C4-2B (cell line): ENCODE measurements at regions not wholly inside any gene's neighbourhood (a gene's known extent, or its start where the extent isn't known, plus 50 kb on each side); places are given as distances from the start of the nearest gene placed in this dataset.

Experiments
- H3K27ac ChIP-seq: fragments of 450-650 bp; 2 replicates; pipeline ENCODE4 v1.5.1; 2017
- CTCF ChIP-seq: fragments of 450-650 bp; conservative IDR thresholded peaks from 2 replicates; pipeline ENCODE4 v1.5.1; 2017; ENCODE audit warnings: mild to moderate bottlenecking
- ZFX ChIP-seq: fragments of 450-650 bp; IDR thresholded peaks from 2 replicates; pipeline ENCODE4 v1.6.1; 2017

GRCh38 chr9:2260417-2261306, 245.5 kb downstream of the SMARCA2 start:
- no peak overlapping the region for H3K27ac ChIP-seq
- no peak for TF ChIP-seq CTCF

- no peak for TF ChIP-seq CTCF
- TF ChIP-seq ZFX = no peak
- H3K27ac ChIP-seq = no peak overlapping the region
These were observed 246.4 kb downstream of the SMARCA2 start for GRCh38 chr9:2261421-2262103.

GRCh38 chr9:2262386-2263071, 247.4 kb downstream of the SMARCA2 start:
- no peak overlapping the region for H3K27ac ChIP-seq
- TF ChIP-seq CTCF = no peak
- TF ChIP-seq ZFX = no peak

- no peak overlapping the region for H3K27ac ChIP-seq
- TF ChIP-seq CTCF = no peak
- no peak for TF ChIP-seq ZFX
These were observed 248.0 kb downstream of the SMARCA2 start for GRCh38 chr9:2263111-2263510.

GRCh38 chr9:2263665-2264064, 248.5 kb downstream of the SMARCA2 start:
- no peak overlapping the region for H3K27ac ChIP-seq
- TF ChIP-seq CTCF (no peak), ZFX (no peak)

- H3K27ac ChIP-seq = no peak overlapping the region
- TF ChIP-seq ZFX = no peak
- no peak for TF ChIP-seq CTCF
These were observed 248.9 kb downstream of the SMARCA2 start for GRCh38 chr9:2264081-2264480.
